ENCODE measurements at regions not wholly inside any gene's neighbourhood (a gene's known extent, or its start where the extent isn't known, plus 50 kb on each side); places are given as distances from the start of the nearest gene placed in this dataset.

GRCh38 chr4:14912426-14912825, 89.9 kb upstream of the CPEB2 start:
- no peak for DNase-seq (ENCODE audit: low spot score)
- Histone ChIP-seq H3K27ac (no peak overlapping the region), H3K4me3 (no peak overlapping the region)
- TF ChIP-seq CTCF (IDR thresholded peaks at IDR 0.05) = no peak

GRCh38 chr4:14915018-14915417, 87.3 kb upstream of the CPEB2 start:
- no peak overlapping the region for H3K4me3 ChIP-seq

GRCh38 chr4:14916554-14917297, 85.6 kb upstream of the CPEB2 start:
- no peak overlapping the region for H3K4me3 ChIP-seq
- TF ChIP-seq CTCF (IDR thresholded peaks at IDR 0.05) = no peak
- DNase-seq (ENCODE audit: low spot score) = no peak
- no peak overlapping the region for H3K27ac ChIP-seq

More at GRCh38 chr4:14915018-14915417, 87.3 kb upstream of the CPEB2 start:
- no peak for DNase-seq (ENCODE audit: low spot score)
- H3K27ac ChIP-seq = no peak overlapping the region
- TF ChIP-seq CTCF (IDR thresholded peaks at IDR 0.05) = no peak

GRCh38 chr4:14917298-14917633, 85.0 kb upstream of the CPEB2 start:
- TF ChIP-seq CTCF (IDR thresholded peaks at IDR 0.05) = no peak
- Histone ChIP-seq H3K4me3 (no peak overlapping the region), H3K27ac (no peak overlapping the region)

GRCh38 chr4:14918336-14918735, 83.9 kb upstream of the CPEB2 start:
- no peak for DNase-seq (ENCODE audit: low spot score)
- TF ChIP-seq CTCF (IDR thresholded peaks at IDR 0.05) = no peak
- no peak overlapping the region for H3K27ac ChIP-seq
- no peak overlapping the region for H3K4me3 ChIP-seq

More at GRCh38 chr4:14917298-14917633, 85.0 kb upstream of the CPEB2 start:
- no peak for DNase-seq (ENCODE audit: low spot score)

- TF ChIP-seq CTCF (IDR thresholded peaks at IDR 0.05) = no peak
- Histone ChIP-seq H3K27ac (no peak overlapping the region), H3K4me3 (no peak overlapping the region)
- DNase-seq (ENCODE audit: low spot score) = no peak
These were observed 82.5 kb upstream of the CPEB2 start for GRCh38 chr4:14919785-14920184.

GRCh38 chr4:14920237-14920636, 82.0 kb upstream of the CPEB2 start:
- DNase-seq (ENCODE audit: low spot score) = no peak
- Histone ChIP-seq H3K4me3 (no peak overlapping the region), H3K27ac (no peak overlapping the region)
- TF ChIP-seq CTCF (IDR thresholded peaks at IDR 0.05) = no peak

Measured in coronary artery (tissue), 2 donors.